ENCODE measurements at regions not wholly inside any gene's neighbourhood (a gene's known extent, or its start where the extent isn't known, plus 50 kb on each side); places are given as distances from the start of the nearest gene placed in this dataset.

- DNase-seq = no peak
Observed at GRCh38 chr12:88985011-88985410, 367.3 kb downstream of the DUSP6 start.

GRCh38 chr12:88982694-88983093, 369.6 kb downstream of the DUSP6 start:
- no peak for DNase-seq

GRCh38 chr12:88977115-88977514, 375.2 kb downstream of the DUSP6 start:
- DNase-seq = no peak

- no peak for DNase-seq
Observed at GRCh38 chr12:88973998-88974397, 378.3 kb downstream of the DUSP6 start.

- DNase-seq = no peak
Observed at GRCh38 chr12:88970740-88971139, 381.6 kb downstream of the DUSP6 start.

GRCh38 chr12:88969127-88969526, 383.2 kb downstream of the DUSP6 start:
- DNase-seq = no peak

GRCh38 chr12:88960213-88960878, 380.1 kb upstream of the KITLG start:
- no peak for DNase-seq

GRCh38 chr12:88958946-88959345, 378.7 kb upstream of the KITLG start:
- DNase-seq = no peak

- no peak for DNase-seq
Observed at GRCh38 chr12:88958153-88958552, 377.9 kb upstream of the KITLG start.

GRCh38 chr12:88957358-88957757, 377.1 kb upstream of the KITLG start:
- DNase-seq = no peak

GRCh38 chr12:88955531-88955930, 375.3 kb upstream of the KITLG start:
- DNase-seq = no peak

- DNase-seq = no peak
Observed at GRCh38 chr12:88953029-88953586, 372.8 kb upstream of the KITLG start.

- no peak for DNase-seq
Observed at GRCh38 chr12:88952562-88952942, 372.3 kb upstream of the KITLG start.

- DNase-seq = no peak
Observed at GRCh38 chr12:88951860-88952561, 371.7 kb upstream of the KITLG start.

- DNase-seq = no peak
Observed at GRCh38 chr12:88951177-88951576, 370.9 kb upstream of the KITLG start.

GRCh38 chr12:88947486-88948043, 367.3 kb upstream of the KITLG start:
- no peak for DNase-seq

- DNase-seq = no peak
Observed at GRCh38 chr12:88946372-88946997, 366.2 kb upstream of the KITLG start.

GRCh38 chr12:88945051-88945732, 364.9 kb upstream of the KITLG start:
- no peak for DNase-seq

- DNase-seq = no peak
Observed at GRCh38 chr12:88944397-88944796, 364.1 kb upstream of the KITLG start.

- no peak for DNase-seq
Observed at GRCh38 chr12:88940854-88941253, 360.6 kb upstream of the KITLG start.

GRCh38 chr12:88935856-88936255, 355.6 kb upstream of the KITLG start:
- DNase-seq = no peak

- DNase-seq = no peak
Observed at GRCh38 chr12:88934163-88934747, 354.0 kb upstream of the KITLG start.

- DNase-seq = no peak
Observed at GRCh38 chr12:88932457-88932856, 352.2 kb upstream of the KITLG start.
